Lower leg skin (tissue), 3 donors: ENCODE measurements at regions not wholly inside any gene's neighbourhood (a gene's known extent, or its start where the extent isn't known, plus 50 kb on each side); places are given as distances from the start of the nearest gene placed in this dataset.

Experiments
- CTCF ChIP-seq, 3 donors: fragments of 450-650 bp; IDR thresholded peaks; one replicate each; pipeline ENCODE4 v1.5.1; 2016; ENCODE audit warnings: antibody characterized with exemption in 3 of 3, mild to moderate bottlenecking in 3 of 3, moderate library complexity in 2 of 3
- POLR2A ChIP-seq, 2 donors: fragments of 450-650 bp; IDR thresholded peaks; one replicate each; pipeline ENCODE4 v1.6.1; 2016 to 2017; ENCODE audit warnings: antibody characterized with exemption in 2 of 2, mild to moderate bottlenecking in 1 of 2, moderate library complexity in 1 of 2

- no peak for TF ChIP-seq CTCF (IDR thresholded peaks at IDR 0.05)
- TF ChIP-seq POLR2A (IDR thresholded peaks at IDR 0.05), result no peak
Measured at GRCh38 chr12:19896534-19896933, 457.2 kb downstream of the AEBP2 start.
